Right cardiac atrium (tissue), 5 donors: ENCODE measurements at regions not wholly inside any gene's neighbourhood (a gene's known extent, or its start where the extent isn't known, plus 50 kb on each side); places are given as distances from the start of the nearest gene placed in this dataset.

Source experiments
- ATAC-seq, 2 donors: fragments of 200-7000 bp; cut with Tn5 transposase; one replicate each; pipeline versions ENCODE4 v1.8.0 to v1.9.1; 2020; ENCODE audit warnings: moderate library complexity in 2 of 2, mild to moderate bottlenecking in 1 of 2
- DNase-seq, 3 donors: peaks; one replicate each; pipeline ENCODE4 v3.0.0-alpha.2; 2020
- H3K27ac ChIP-seq: one replicate; pipeline ENCODE4 v1.5.1; 2013; ENCODE audit warnings: mild to moderate bottlenecking, low read length, control low read depth, moderate library complexity
- H3K27me3 ChIP-seq: one replicate; pipeline ENCODE4 v1.6.1; 2013; ENCODE audit not compliant: control insufficient read depth, insufficient read depth
- H3K4me1 ChIP-seq: one replicate; pipeline ENCODE4 v1.6.1; 2013; ENCODE audit warnings: low read length; ENCODE audit not compliant: control insufficient read depth, insufficient read depth
- H3K4me3 ChIP-seq: one replicate; pipeline ENCODE4 v1.5.1; 2013; ENCODE audit warnings: low read length, control low read depth
- H3K9me3 ChIP-seq: one replicate; pipeline ENCODE4 v1.6.1; 2013; ENCODE audit warnings: low read length; ENCODE audit not compliant: control insufficient read depth
- WGBS: extraction: QIAGEN DNeasy Blood & Tissue Kit; methylation state at CpG from one replicate; pipeline ENCODE4 v1.1.7; 2013; 5-methylcytosine and 5-hydroxymethylcytosine counted together
- intact Hi-C, 4 donors: fragments of 100-400 bp; cut with DNase I; formaldehyde crosslinking; loops; one replicate each; pipeline versions ENCODE4 v1.11.0 to v1.14.0; 2022 to 2023
- donor health status: healthy with polysubstance abuse.
- donor health status: DM: no; HTN: yes; CAD: no.
- donor health status: DM: no; HTN: no; CAD: no.
- donor health status: DM: no; HTN: yes; CAD: no; lungs with severe emphysema.
- donor health status: DM: yes; HTN: yes; CAD: no.

DNA sequence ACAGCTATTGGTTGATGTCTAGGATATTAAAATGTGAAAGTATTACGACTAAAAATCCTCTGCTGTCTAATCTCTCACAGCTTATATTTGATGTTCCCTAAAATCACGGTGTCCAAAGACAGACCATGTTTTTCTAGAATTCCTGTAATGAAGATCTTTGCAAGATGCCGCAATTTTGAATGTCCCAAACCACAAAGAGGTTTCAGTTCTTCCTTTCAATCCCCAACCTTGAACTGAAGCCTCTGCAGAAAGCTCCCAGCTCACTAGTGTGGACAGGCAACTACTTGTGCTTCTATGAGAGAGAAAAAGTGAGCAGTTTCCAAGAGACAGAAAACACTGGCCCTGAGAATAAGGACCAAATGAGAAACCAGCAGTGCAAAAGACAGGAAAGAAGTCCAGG, 370.1 kb downstream of the FOXA2 start:
- intact Hi-C loops = no loop called here
- WGBS = 66% methylated on average over 3 of the region's 3 CpGs

DNA sequence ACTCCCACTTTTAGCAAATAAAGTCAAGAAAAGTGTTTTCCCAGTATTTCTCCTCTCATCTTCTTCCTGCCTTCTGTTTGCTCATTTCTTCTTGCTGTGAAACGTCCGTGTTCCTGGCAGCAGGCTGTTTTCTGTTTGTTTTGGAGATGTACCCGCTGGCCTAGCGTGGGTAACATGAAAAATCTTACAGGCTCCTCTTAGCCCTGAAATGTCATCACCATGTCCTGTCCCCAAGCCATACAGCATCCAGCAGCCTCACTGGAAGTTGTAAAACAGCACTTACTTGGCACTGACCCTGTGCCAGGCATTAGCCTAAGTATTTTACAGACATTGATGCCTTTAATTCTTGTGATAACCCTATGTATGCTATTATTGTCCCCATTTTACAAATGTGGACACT, 371.1 kb downstream of the FOXA2 start:
- no peak for DNase-seq
- no peaks in the 10 kb centered on the region for H3K4me1 ChIP-seq
- intact Hi-C loops = no loop called here
- no peaks in the 10 kb centered on the region for H3K27me3 ChIP-seq
- no peak overlapping the region for H3K4me3 ChIP-seq
- WGBS = 53% methylated on average over 4 of the region's 4 CpGs
- no peaks in the 10 kb centered on the region for H3K9me3 ChIP-seq
- ATAC-seq = no peak
- no peak overlapping the region for H3K27ac ChIP-seq

More for the DNA sequence above, 370.1 kb downstream of the FOXA2 start:
- ATAC-seq (no peak), DNase-seq (no peak)
- Histone ChIP-seq H3K4me1 (no peaks in the 10 kb centered on the region), H3K9me3 (no peaks in the 10 kb centered on the region), H3K4me3 (no peak overlapping the region), H3K27ac (no peak overlapping the region), H3K27me3 (no peaks in the 10 kb centered on the region)

DNA sequence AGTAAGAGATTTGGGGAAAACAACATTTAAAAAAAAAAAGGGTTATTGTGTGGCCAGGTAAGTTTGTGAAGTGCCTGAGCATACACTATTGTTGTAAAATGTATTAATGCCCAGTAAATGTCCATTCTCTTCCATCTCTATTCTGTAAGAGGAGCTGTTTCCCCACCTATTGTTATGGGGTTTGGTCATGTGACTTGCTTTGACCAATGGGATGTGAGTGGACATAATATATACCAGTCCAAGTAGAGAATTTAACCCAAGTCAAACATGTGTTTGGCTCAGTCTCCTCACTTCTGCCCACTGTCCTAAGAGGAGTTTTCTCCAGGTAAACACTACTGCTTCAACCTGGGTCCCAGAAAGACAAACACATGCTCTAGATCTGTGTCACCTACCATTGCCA, 377.1 kb downstream of the FOXA2 start:
- DNase-seq = no peak
- no peak for ATAC-seq

DNA sequence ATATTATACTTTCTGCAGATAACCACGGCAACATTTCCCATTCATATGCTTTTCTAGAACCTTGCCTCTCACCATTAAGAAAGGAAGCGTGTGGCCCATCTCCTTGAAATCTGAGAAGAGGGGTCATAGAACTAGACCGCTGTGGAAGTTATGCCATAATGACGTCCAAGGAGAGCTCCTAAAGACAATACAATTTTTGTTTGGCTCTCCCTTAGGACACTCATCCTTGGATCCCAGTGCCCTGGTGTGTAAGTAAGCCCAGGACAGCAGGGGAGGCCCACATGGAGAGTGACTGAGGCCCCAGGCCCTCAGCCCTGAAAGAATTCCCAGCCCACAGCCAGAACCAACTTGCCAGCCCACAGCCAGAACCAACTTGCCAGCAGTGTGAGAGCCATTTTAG, 379.6 kb downstream of the FOXA2 start:
- H3K4me1 ChIP-seq = no peaks in the 10 kb centered on the region
- ATAC-seq (no peak), DNase-seq (no peak)
- WGBS = 69% methylated on average over 4 of the region's 4 CpGs
- H3K4me3 ChIP-seq = no peak overlapping the region
- no peaks in the 10 kb centered on the region for H3K9me3 ChIP-seq
- intact Hi-C loops = no loop called here
- no peak overlapping the region for H3K27ac ChIP-seq
- no peaks in the 10 kb centered on the region for H3K27me3 ChIP-seq

More for the DNA sequence above, 377.1 kb downstream of the FOXA2 start:
- Histone ChIP-seq H3K27me3 (no peaks in the 10 kb centered on the region), H3K4me3 (no peak overlapping the region), H3K27ac (no peak overlapping the region), H3K4me1 (no peaks in the 10 kb centered on the region), H3K9me3 (no peaks in the 10 kb centered on the region)
- intact Hi-C loops = no loop called here

DNA sequence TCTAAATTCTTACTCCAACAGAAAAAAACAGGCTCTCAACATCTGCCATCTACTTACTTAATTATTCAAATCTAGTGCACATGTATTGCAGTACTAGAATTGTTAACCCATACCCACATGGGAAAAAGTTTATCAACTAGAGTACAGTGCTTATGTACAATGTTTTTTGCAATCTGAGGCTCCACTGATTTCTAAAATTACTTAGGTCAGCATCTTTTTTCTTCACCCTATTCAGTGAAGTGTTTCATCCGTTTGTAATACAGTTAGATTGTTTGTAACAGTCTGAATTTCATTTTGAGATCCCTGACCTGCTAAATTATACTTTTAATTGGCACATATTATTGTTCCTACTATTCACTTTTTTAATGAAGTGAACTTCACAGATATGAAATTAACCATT, 402.2 kb downstream of the FOXA2 start:
- Histone ChIP-seq H3K4me1 (no peaks in the 10 kb centered on the region), H3K9me3 (no peaks in the 10 kb centered on the region), H3K27me3 (no peaks in the 10 kb centered on the region), H3K4me3 (no peak overlapping the region), H3K27ac (no peak overlapping the region)
- DNase-seq = no peak
- intact Hi-C loops = loop anchor here in 1 of 4 donors (10.0 kb wide), 1 partner anchor 67 kb away; no protein-coding TSS in a partner anchor
- ATAC-seq = no peak
- 41% methylated on average over 1 of the region's 1 CpG for WGBS

DNA sequence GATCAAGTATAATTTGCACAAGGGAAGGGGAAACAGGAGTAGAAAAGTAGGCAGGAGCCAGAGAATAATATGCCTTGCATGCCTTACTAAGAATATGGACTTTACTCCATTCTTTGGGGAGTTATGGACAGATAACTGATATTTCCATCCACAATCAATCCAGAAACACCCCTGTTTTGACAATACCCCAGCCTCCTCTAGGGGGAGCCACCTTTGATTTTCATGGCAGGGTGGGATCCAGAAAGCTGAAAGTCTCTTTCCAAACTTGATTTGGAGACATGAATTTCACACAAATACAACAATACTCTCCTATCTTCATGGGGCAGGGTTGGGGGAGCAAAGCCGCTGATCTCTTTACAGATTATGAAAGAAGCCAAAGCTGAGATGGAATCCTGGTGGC, 404.1 kb downstream of the FOXA2 start:
- H3K4me3 ChIP-seq = no peak overlapping the region
- no peak for DNase-seq
- intact Hi-C loops = loop anchor here in 1 of 4 donors (10.0 kb wide), 1 partner anchor 65 kb away; no protein-coding TSS in a partner anchor
- no peaks in the 10 kb centered on the region for H3K4me1 ChIP-seq
- H3K27ac ChIP-seq = no peak overlapping the region
- no peaks in the 10 kb centered on the region for H3K9me3 ChIP-seq
- no peak for ATAC-seq
- H3K27me3 ChIP-seq = no peaks in the 10 kb centered on the region
- 37% methylated on average over 1 of the region's 1 CpG for WGBS

DNA sequence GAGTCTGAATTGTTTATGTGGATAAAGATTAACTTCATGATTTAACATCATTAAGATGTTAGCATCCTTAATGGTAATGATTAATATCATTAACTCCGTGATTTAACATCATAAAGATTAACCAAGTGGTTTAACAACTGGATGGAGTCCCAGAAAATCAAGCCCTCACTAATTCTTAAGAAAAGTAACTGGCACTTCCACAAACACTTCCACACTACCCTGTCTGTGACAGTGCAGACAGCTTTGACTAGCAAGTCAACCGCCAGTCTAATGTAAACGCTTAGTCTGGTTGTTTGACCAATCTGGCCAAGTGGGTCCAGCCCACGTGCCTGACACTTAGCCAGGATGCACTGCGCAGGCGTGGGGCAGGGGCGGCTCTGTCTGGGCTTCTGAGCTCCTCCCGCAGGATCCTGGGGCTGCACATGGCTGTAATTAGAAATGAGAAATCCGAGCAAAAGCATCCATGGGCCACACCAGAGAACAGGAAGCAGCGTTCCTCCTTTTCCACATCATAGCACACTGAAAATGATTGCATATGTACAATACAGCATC, 424.2 kb downstream of the FOXA2 start:
- Histone ChIP-seq H3K27me3 (no peaks in the 10 kb centered on the region), H3K4me3 (no peak overlapping the region), H3K27ac (no peak overlapping the region), H3K9me3 (no peaks in the 10 kb centered on the region), H3K4me1 (no peaks in the 10 kb centered on the region)
- WGBS = 62% methylated on average over 10 of the region's 10 CpGs
- DNase-seq = no peak
- intact Hi-C loops = no loop called here
- no peak for ATAC-seq

DNA sequence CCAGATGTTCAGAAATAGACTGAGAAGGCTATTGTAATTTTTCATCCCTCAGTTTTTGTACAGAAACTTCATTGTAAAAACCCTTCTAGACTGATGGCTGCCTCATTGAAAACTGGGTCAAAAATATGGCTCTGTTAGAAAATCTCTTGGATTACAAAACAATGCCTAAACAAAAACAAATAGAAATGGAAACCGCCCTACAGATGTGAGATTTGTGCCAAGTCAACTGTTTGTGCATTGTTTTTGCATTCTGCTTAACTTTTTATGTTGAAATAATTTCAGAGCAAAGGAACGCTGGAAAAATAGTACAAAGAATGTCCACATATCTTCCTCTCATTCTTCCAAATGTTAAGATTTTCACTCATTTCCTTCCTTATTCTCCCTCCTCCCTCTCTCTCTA, 425.1 kb downstream of the FOXA2 start:
- Histone ChIP-seq H3K27ac (no peak overlapping the region), H3K4me1 (no peaks in the 10 kb centered on the region), H3K27me3 (no peaks in the 10 kb centered on the region), H3K4me3 (no peak overlapping the region), H3K9me3 (no peaks in the 10 kb centered on the region)
- intact Hi-C loops = no loop called here
- ATAC-seq = no peak
- WGBS = 51% methylated on average over 2 of the region's 2 CpGs
- no peak for DNase-seq

DNA sequence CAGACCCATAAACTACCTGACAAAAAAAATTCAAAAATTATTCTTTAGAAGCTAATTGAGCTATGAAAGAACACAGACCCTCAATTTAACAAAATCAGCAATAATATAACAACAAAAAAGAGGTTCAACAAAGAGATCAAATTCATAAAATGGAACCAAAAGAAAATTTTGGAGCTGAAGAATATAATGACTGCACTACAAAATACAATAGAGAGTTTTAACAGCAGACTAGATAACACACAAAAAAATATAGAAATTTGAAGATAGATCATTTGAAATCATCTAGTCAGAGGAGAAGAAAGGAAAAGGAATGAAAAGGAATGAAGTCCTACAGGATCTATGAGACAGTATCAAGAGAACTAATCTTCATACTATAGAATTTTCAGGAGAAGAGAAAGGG, 422.1 kb downstream of the PAX1 start:
- Histone ChIP-seq H3K4me3 (no peak overlapping the region), H3K27me3 (no peaks in the 10 kb centered on the region), H3K27ac (no peak overlapping the region), H3K9me3 (no peaks in the 10 kb centered on the region), H3K4me1 (no peaks in the 10 kb centered on the region)
- DNase-seq (no peak), ATAC-seq (no peak)
- intact Hi-C loops = no loop called here

DNA sequence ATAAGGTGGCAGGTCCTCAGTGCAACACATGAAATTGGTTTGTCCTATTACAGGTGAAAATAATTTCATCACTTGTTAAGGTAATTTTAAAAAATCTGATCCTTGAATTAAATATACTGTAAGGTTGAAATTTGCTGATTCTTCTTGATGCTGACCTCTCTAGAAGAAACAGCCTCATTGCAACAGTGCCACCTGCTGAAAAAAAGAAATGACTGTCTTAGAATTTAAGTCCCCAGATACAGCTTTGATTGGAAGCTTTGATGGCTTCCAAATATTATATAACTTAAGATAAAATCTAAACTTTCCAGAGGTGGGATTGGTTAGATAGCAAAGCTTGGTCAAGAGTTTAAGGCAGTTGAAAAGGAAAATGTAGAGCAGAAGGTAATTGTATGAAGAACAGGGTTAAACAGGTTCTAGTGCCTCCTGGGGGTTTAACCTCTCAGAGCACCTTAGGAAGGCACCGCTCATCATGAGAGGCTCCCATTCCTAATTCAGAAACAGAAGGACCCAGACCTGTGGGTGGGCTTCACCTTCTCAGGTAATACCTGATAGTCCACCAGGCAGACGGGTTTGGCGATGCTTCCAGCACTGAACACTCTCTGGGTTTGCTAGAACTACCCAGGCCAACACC, 401.0 kb downstream of the PAX1 start:
- Histone ChIP-seq H3K27me3 (no peaks in the 10 kb centered on the region), H3K27ac (no peak overlapping the region), H3K9me3 (no peaks in the 10 kb centered on the region), H3K4me1 (no peaks in the 10 kb centered on the region), H3K4me3 (no peak overlapping the region)
- DNase-seq (no peak), ATAC-seq (no peak)
- intact Hi-C loops = no loop called here
- 72% methylated on average over 3 of the region's 3 CpGs for WGBS

DNA sequence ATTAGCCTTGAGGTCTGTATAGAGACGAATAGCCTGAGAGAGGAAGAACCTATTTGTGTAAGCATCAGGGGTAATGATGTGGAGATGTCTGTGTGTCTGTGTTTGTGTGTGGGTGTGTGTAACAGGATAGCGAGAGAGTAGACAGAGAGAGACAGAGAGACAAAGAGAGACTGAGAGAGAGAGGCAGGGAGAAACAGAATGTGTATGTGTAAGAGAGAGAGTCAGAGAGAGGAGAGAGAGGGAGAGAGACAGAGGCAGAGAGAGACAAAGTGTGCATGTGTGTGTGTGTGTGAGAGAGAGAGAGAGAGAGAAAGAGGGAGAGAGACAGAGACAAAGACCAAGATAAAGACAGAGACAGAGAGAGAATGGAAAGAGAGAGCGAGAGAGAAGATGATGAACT, 396.1 kb downstream of the PAX1 start:
- ATAC-seq = no peak
- DNase-seq = no peak
- H3K9me3 ChIP-seq = no peaks in the 10 kb centered on the region
- H3K27ac ChIP-seq = no peak overlapping the region
- H3K4me3 ChIP-seq = no peak overlapping the region
- H3K4me1 ChIP-seq = no peaks in the 10 kb centered on the region
- no peaks in the 10 kb centered on the region for H3K27me3 ChIP-seq
- 74% methylated on average over 3 of the region's 3 CpGs for WGBS
- intact Hi-C loops = no loop called here

DNA sequence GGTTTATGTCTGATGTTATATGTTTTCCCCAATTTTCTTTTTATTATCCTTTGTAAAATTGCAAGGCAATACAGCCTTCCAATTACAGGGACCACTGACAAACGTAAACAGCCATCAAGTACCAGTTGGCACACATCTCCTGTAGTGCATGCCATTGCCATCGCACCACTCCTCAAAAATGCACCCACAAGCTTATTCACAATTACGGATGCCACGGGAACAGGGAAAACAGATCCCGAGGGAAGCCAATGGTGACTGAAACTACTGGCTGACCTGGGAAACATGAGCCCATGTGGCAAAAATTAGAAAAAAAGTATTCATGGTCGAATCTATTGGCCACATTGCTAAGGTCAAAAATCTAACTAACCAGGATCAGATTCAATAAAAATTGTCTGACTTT, 395.2 kb downstream of the PAX1 start:
- WGBS = 75% methylated on average over 6 of the region's 6 CpGs
- intact Hi-C loops = no loop called here
- H3K27me3 ChIP-seq = no peaks in the 10 kb centered on the region
- no peaks in the 10 kb centered on the region for H3K4me1 ChIP-seq
- H3K27ac ChIP-seq = no peak overlapping the region
- no peak overlapping the region for H3K4me3 ChIP-seq
- H3K9me3 ChIP-seq = no peaks in the 10 kb centered on the region
- DNase-seq = no peak
- ATAC-seq = no peak
